HG03342 (cell line): ENCODE measurements at regions not wholly inside any gene's neighbourhood (a gene's known extent, or its start where the extent isn't known, plus 50 kb on each side); places are given as distances from the start of the nearest gene placed in this dataset.

Experiments
- ATAC-seq: cut with Tn5 transposase; IDR thresholded peaks from one replicate; pipeline ENCODE4 v1.9.1; 2021; ENCODE audit warnings: mild to moderate bottlenecking, moderate library complexity; ENCODE audit not compliant: unreplicated experiment

GRCh38 chr7:18401757-18402156, 93.8 kb upstream of the HDAC9 start:
- ATAC-seq, result no peak

DNA sequence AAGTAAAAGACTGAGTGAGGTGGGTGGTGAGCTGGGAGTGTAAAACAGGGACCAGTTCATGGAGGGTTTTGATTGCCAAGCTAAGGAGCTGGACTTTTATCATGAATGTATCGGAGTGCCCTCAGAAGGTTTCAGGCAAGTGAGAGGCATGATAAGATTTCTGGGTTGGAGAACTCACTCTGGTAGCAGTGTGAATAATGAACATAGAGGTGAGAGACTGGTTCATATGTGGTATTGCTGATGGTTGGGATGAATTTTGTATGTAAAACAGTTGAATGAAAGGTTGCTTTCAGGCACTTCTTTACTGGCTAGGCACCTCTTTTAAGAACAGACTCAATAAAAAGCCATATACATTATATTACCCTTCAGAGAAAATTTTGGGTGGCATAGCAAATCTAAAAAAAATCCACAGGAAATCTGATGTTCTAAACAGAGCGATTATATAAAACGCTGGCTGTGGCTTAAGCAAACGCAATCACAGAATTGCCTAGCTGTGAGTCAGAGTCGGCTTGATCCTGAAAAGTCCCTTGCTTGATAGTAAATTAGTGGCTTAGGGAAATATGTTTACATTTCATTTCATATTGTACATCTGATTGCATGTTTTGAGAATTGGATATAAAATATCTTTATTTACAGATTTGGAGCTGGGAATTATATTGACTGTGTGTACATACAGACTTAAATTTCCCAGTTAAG, 92.9 kb upstream of the HDAC9 start:
- no peak for ATAC-seq

DNA sequence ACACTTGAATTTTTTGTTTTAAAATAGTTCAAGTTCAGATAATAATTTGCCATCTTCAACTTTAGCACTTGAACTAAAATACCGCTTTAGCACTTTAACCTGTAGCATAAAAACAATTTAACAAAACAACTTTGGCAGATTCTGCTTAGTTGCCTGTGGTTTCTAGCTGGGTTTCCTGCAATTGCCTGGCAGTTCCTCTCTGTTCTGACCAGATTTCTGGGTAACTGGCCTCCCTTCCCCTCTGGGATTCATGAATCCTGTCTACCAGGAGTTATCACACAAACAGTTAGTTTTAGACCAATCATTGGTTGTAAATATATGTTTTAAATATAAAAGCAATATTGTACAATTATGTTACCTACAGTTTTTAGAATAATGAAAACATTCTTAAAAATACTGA, 89.8 kb upstream of the HDAC9 start:
- no peak for ATAC-seq

DNA sequence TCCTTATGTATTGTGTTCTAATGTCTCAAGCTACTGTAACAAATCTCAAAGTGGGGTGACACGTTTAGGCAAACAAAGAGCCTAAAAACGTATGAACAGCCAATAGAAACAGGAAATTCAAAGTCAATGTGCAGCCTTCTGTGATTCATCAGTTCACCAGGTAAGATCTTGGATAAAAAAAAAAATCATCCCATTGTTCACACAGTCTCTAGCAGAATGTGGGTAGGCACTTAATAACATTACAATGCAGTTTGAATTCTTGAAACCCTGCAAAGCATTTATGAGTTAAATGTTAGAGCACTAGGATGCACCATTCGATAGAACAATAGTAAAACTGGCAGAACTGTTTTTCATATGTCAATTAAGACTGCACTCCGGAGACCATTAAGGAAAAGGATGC, 88.2 kb upstream of the HDAC9 start:
- ATAC-seq, result no peak

- ATAC-seq, result no peak
Observed at GRCh38 chr7:18408461-18408860, 87.1 kb upstream of the HDAC9 start.

DNA sequence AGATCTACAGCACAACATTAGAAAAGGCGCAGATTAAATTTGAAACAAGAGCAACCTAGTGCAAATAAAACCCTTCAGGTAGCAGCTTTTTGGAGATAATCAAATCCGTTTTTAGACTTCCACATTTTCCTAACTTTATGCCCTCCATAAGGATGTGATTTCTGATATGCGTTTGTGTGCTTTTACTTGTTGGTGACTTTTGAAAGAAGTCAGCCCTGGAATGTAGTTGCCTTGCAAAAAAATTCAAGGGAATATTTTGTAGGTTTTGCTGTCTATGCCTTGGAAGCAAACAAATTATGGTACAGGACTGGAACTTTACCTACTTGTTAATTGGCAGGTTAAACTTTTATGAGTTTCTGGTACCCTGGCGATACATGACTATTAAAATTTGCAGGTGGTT, 86.7 kb upstream of the HDAC9 start:
- ATAC-seq, result no peak

DNA sequence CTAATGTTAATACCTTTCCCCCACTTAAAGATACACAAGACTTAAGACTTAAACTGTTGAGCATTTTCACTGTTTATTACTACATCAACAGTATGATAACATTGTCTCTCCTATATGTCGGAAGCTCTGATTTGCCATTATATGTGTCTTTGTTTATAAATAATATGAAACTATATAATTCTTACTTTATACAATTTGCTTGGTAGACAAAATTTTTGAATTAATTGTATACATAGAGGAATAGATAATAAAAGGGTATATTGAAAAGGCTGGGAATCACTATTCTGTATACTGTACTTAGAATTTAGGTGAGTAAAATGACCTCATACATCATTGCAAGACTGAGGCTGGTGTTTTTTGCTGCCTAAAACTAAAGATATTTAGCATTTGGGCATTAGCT, 82.1 kb upstream of the HDAC9 start:
- no peak for ATAC-seq

- no peak for ATAC-seq
Observed at GRCh38 chr7:18414885-18415284, 80.7 kb upstream of the HDAC9 start.

DNA sequence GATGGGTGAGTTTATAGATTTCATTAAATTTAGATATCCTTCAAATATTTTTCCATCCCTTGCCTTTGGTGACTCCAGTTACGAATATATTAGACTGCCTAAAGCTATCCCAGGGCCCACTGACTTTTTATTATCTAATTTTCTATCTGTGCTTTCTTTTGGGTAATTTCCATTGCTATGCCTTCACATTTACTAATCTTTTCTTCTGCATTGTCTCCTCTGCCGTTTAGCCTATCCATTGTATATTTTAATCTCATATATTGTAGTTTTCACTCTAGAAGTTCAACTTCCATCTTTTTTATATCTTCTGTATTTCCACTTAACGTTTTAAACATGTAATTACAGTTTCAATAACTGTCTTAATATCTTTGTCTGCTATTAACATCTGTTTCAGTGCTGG, 78.6 kb upstream of the HDAC9 start:
- no peak for ATAC-seq

DNA sequence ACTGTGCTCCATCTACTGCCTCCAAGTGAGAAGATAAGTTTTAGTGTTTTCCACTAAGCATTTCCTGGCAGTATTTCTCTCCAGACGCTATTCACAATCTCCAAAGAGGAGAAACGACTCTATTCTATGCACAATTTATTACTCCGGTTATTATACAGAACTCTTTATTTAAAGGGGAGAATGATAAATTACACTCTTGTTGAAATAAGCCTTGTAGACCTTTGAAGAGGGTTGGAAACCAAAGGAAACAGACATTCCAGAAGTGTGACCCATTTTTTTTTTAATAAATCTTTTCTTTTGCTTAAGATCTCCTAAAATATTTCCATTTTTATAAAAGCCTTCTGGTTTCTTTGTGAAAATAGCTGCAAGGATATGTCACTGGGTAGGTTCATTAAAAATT, 76.1 kb upstream of the HDAC9 start:
- no peak for ATAC-seq

DNA sequence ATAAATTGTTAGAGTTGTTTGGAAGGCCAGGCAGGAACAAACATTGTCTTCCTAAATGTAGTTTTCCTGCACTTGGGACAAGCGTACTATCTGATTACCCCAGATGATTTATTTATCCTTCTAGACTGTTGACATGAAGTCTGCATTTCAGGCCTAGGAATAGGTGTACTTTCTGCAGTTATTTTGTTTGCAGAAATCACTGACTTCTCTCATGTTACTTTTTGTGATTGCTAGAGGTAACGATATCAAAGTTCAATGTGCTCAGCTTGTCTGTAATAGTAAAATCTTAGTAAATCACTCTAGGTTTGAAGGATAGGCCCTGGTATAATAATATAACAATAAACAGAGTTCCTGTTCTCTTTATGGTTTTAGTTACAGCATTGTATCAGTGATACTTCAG, 75.4 kb upstream of the HDAC9 start:
- ATAC-seq, result no peak

- ATAC-seq, result no peak
Observed at GRCh38 chr7:18420748-18421147, 74.8 kb upstream of the HDAC9 start.

- no peak for ATAC-seq
Observed at GRCh38 chr7:18421297-18422002, 74.1 kb upstream of the HDAC9 start.

DNA sequence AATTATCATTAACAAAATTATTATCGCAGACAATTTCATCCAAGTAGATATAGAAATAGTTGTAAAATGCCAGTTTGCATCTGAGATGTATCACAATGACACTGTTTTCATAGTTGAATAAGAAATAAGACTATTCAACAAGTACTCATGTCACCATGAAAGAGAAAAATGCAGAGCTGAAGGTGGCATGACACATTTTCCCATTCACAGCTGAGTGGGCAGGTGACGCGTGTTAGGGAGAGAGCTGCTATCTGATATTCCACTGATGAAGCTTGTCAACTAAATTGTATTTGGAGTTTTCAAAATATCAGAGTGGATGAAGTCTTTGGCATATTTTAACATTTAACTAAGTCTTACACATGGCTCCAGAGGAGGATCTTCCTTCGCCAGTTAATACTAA, 70.3 kb upstream of the HDAC9 start:
- ATAC-seq, result no peak

GRCh38 chr7:18425838-18426445, 69.6 kb upstream of the HDAC9 start:
- no peak for ATAC-seq

DNA sequence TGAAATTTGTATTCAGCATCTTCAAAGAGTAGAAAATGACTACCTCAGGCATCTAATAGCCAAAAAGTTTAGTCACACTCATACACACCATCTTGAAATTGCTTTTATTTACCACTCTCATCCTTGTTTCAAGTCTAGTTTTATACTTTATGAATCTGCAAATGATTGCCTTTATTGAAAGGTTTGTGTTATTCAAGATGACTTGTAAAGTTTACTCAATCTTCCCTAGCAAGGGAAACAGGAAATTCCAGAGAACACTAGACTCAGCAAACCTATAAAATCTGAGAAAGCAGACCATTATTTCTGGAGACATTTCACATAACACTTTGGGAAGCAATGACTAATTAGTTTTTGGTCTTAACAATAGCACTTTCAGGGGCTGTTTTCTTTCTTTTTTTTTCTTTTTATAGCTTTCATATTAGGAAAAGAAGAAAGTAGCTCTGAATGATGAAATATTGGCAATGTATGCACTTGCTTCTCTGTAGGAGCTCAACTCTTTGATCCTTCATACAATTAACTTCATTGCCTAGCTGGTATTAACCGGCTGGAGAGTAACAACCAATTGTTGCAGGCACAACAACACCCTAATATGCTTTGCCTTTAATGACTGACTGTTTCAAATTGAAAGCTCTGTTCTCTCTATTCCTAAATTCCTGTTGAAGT, 68.9 kb upstream of the HDAC9 start:
- no peak for ATAC-seq

GRCh38 chr7:18429547-18429946, 66.0 kb upstream of the HDAC9 start:
- ATAC-seq, result no peak

DNA sequence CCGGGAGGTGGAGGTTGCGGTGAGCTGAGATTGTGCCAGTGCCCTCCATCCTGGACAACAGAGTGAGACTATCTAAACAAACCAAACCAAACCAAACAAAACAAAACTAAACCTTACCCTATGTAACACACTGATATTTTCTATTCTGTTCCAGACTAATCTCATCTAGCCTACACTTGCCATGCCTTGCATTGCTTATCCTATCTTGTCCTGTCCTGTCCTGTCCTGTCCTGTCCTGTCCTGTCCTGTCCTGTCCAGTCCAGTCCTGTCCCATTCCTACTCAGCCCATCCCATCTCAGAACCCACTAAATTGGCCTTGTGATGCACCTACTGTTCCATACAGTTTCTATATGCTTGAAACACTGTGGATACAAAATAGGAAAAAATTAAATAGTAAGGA, 64.7 kb upstream of the HDAC9 start:
- no peak for ATAC-seq

DNA sequence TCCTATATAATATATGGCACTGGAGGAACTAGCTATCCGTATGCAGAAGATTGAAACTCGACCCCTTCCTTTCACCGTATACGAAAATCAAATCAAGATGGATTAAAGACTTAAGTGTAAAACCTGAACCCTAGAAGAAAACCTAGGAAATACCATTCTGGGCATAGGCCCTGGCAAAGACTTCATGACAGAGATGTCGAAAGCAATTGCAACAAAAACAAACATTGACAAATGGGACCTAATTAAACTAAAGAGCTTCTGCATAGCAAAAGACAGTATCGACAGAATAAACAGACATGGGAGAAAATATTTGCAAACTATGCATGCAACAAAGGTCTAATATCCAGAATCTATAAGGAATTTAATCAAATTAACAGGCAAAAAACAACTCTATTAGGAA, 61.4 kb upstream of the HDAC9 start:
- ATAC-seq, result no peak

DNA sequence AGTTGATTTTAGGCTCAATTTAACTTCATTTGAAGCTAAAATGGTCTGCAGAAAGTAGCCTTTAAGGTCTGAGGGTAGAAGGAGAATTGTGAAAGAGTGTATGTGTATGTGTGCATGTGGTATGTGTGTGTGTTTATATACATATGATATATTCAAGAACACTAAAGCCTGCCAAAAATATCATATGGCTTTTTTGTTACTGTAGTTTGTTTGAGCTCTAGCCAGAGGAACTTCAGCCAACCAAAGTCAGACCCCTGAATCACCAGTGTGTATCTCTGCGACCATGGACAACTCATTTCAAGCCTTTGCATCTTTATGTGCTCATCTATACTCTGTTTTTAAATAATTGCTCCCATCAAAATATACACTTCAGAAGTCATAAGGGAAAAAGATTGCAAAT, 58.4 kb upstream of the HDAC9 start:
- ATAC-seq, result no peak

- no peak for ATAC-seq
Observed at GRCh38 chr7:18440934-18441333, 54.6 kb upstream of the HDAC9 start.

DNA sequence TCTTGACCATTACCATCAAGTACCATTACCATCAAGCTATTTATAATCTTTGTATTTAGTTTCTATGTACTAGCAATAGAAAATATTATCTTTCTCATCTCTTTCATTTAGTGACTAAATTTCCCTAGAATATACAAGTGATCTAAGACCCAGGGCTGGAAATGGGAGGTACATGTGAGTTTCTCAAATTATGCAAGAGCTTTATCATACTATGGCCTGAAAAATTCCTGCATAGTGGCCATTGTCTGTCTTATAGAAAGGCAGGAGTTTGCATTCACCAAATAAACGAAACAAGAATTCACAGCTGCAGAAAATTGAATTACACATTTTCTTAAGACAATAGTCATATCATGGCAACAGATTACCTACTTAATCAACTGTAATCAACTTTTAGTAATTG, 50.7 kb upstream of the HDAC9 start:
- no peak for ATAC-seq
